ENCODE measurements at regions not wholly inside any gene's neighbourhood (a gene's known extent, or its start where the extent isn't known, plus 50 kb on each side); places are given as distances from the start of the nearest gene placed in this dataset.

- no peak for DNase-seq
Observed at GRCh38 chr2:11050565-11050964, 104.7 kb upstream of the SLC66A3 start.

DNA sequence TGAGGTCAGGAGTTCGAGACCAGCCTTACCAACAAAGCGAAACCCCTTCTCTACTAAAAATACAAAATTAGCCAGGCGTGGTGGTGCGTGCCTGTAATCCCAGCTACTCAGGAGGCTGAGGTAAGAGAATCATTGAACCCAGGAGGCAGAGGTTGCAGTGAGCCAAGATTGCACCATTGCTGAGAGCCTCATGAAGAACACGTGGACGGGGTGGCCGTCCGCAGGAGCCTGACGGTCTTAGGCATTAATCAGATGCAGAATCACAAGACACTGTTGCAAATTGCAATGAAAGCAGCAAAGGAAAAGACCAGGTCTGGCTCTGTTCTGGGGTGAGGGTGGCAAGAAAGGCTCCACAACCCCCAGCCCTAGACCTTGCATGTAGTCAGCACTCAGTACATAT lies 104.0 kb upstream of the SLC66A3 start:
- no peak for DNase-seq

GRCh38 chr2:11053546-11053945 lies 101.7 kb upstream of the SLC66A3 start:
- no peak for DNase-seq

DNA sequence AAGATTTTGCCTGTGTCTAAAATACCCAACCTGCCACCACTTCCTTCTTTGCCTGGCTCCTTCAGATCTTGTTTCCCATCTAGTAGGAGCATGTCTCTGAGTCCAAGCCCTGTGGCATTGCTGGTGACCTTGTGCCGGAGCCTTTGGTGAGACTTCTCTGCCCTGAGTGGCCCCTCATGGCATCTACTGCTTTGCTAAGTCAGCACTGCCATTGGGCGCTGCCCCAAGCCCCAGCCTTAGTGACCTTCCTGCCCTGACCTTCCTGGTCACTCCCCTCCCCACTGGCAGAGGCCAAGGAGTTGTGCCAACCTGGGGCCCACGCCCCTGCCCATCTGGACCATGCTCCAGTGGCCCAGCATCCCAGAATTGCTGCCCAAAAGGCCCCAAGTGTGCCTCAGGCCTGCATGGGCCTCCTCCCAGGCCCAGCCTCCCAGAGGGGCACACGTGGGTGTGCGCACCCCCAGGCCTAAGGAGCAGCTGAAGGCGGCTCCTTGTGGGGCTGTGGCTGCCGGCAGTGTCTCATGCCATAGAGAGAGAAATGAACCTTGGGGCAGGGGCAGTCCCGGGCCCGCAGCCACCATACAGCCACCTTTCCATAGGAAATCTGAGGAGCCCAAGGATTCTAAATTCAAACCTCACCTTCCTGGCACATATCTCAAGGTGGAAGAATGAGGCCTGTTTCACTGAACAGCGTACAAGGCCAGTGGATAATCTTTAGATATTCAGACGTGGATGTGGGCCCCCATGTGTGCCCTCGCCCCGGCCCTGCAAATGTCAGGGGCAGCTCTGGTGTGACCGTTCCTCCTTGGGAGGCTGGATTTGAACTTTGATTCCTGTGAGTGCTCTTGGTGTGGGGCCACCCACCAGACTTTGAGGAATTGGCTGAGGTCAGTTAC lies 100.2 kb upstream of the SLC66A3 start:
- DNase-seq, result no peak

GRCh38 chr2:11055679-11056215 lies 99.5 kb upstream of the SLC66A3 start:
- no peak for DNase-seq

DNA sequence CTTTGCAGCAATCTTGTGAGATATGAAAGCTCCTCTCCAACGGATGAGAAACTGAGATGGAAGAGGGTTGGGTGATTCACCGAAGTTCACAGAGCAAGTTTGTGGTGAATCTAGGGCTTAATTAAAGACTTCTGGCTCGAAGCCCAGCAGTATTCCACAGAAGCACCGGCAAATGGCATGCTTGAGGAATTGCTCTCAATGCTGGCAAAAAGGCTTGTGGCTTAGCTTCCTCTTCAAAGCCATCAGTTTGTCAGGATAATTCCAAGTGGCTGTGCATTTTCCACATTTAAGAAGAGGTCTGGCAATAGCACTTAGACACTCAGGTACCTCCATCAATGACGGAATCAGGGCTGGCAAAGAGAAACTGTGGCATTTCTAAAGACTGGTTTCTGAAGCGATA lies 98.7 kb upstream of the SLC66A3 start:
- DNase-seq, result no peak

GRCh38 chr2:11057031-11057430 lies 98.2 kb upstream of the SLC66A3 start:
- no peak for DNase-seq

DNA sequence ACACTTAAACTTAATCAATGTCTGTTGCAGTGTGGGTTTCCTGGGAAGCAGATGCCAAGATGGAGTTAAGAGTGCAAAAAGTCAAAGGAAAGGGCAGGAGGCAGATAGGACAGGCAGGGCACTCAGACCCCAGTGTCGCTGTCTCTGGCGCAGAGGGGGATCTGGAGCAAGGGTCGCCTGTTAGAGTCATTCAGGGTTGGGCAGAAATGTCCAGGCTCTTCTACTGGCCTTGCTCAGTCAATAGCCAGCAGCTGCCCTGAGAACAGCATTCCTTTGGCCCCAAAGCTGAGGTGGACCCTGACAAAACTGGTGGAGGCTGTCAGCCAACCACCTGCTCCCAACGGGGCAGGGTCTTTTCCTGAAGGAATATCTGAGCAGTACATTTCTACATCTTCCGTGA lies 97.1 kb upstream of the SLC66A3 start:
- DNase-seq, result no peak

- no peak for DNase-seq
Observed at GRCh38 chr2:11060376-11061169, 94.7 kb upstream of the SLC66A3 start.

- no peak for DNase-seq
Observed at GRCh38 chr2:11065833-11066485, 89.3 kb upstream of the SLC66A3 start.

GRCh38 chr2:11067221-11068078 lies 87.8 kb upstream of the SLC66A3 start:
- no peak for DNase-seq

- DNase-seq, result no peak
Observed at GRCh38 chr2:11068079-11068741, 87.1 kb upstream of the SLC66A3 start.

DNA sequence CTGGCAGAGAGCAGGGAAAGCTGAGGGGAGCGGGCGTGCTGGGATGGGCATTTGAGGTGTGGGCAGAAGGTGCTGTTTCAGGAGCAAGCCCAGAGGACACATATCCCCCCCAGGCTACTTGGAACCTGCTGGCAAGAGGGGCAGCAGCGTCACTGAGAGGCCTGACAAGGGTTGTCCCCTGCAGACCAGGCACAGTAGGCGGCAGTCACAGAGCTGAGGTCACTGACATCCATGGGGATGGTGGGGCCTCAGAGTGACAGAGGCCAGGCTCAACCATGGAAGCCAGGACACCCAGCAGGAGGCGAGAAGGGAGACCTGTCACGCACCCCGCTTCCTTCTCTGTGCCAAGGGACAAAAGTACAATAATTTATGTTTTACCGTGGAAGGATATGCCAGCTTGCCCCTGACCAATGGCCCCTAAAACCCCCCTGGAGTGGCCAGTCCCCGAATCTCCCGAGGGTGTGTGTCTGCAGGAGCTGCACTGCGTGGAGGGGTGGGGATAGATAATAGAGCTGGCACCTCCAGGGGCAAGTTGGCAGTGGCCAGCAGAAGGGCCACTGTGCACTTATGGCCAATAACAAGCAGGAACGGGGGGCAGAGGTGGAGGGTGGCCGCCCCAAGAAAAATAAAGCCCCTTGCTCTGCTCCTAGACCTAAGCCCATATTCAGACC lies 86.3 kb upstream of the SLC66A3 start:
- DNase-seq, result no peak

DNA sequence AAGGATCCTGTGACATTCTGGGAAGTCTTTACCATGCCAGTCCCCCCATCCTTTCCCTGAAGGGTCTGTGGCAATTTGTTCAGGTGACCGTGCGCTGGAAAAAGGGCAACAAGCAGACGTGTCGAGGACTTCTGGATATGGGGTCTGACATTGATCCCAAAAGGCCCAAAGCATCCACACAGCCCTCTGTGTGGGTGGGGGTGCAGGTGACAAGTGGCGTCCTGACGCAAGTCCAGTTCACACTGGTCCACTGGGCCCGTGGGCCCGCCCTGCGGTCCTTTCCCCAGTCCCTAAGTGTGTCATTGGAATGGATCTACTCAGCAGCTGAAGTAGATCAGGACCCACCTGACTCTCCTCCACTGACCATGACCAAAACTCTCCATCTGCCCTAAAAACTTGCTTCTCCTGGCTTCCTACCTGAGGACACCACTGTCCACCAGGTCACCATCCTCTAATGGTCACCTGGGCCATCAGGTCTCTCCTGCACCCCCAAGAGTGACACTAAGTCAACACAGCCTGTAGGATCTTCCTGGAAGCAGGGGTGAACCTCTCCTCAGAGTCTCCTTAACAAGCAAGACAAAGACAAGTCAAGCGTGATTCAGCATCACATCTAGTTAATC lies 85.6 kb upstream of the SLC66A3 start:
- no peak for DNase-seq

- DNase-seq, result no peak
Observed at GRCh38 chr2:11071211-11071610, 84.1 kb upstream of the SLC66A3 start.

DNA sequence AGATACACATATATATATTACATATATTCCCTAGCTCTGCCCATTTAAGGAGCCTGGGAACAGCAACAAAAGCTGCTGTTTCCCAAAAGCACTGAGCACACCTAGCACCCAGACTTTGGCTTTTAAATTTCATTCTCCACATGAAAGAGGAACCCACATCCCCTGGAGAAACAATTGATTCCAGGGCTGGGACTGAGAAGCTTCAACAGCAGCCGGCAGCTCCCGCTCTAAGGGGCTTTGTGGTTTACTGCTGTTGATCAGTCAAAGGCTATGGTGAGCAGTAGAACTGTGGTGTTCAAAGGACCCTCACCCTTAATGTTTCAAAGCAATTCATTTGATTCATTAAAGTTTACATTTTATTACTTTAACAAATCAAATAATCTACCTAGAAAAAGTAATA lies 83.3 kb upstream of the SLC66A3 start:
- no peak for DNase-seq

DNA sequence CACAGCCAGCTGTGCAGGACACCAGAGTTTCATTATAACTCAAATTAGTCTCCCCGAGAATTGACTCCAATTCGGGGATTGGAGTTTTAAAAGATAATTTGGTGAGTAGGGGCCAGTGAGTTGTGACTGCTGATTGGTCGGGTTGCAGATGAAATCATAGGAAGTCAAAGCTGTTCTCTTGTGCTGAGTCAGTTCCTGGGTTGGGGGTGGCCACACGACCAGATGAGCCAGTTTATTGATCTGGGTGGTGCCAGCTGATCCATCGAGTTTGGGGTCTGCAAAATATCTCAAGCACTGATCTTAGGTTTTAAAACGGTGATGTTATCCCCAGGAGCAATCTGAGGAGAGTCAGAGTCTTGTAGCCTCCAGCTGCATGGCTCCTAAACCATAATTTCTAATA lies 82.7 kb upstream of the SLC66A3 start:
- no peak for DNase-seq

DNA sequence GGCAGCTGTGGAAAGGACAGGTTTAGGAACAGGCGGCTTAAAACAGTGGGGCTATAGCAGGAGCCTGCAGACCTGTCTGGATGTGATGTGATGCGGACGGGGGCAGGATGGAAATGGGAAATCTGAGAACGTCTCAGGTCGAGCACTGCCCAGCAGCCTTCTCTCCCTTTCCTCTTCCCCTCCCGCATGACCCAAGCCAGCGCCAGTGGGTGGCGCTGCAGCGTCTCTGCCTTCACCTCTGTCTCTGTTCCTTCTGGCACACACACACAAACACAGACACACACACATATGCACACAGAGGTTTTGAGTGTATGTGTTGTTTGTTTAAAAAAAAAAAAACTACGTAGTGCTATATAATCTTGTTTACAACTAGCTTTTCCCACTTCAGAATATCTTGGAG lies 82.0 kb upstream of the SLC66A3 start:
- peak in 1 of 2 experiments; percentile 12 for DNase-seq

DNA sequence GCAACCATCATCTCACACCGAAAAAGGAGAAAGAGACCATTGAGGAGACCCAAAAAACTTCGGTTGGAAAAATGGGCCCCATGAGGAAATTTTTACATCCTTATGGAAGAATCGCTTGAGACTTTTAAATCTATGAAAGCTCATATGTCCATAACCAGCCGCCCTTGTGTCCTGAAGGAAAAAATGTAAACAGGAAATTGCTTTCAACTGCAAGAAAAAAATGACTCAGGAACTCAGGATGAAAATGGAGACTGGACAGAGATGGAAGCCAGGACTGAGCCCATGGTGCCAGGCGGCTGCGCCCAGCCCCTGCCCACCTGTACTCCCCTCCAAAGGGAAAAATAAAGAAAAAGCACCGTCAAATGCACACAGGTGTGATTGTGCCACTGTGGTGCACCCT lies 81.5 kb upstream of the SLC66A3 start:
- DNase-seq, result no peak

GRCh38 chr2:11074246-11074820 lies 80.9 kb upstream of the SLC66A3 start:
- DNase-seq, result no peak

Data from AML-193 (cell line).